Neural cell (in vitro differentiated cells): ENCODE measurements at regions not wholly inside any gene's neighbourhood (a gene's known extent, or its start where the extent isn't known, plus 50 kb on each side); places are given as distances from the start of the nearest gene placed in this dataset.

Experiments
- POLR2AphosphoS5 ChIP-seq: IDR thresholded peaks from 2 replicates; pipeline ENCODE4 v1.6.1; 2012
- REST ChIP-seq: IDR thresholded peaks from 2 replicates; pipeline ENCODE4 v1.6.1; 2012; ENCODE audit warnings: borderline replicate concordance

DNA sequence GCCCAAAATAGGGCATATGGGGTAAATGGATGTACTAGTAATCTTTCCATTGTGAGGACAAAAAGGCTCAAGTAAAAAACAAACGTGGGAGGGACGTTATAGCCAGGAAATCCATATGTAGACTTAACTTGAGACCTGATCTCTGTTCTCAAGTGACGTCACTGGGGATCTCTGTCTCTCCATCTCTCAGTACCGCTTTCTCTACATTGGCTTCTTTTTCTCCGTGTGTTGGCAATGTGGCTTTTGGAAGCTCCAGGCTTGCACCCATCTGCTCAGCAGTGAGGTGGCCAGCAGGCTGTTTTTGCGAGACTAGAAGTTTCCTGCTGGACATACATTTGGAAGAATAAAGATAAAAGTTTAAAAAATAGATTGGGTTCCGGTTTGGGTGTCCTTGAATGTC lies 66.0 kb upstream of the NRXN3 start:
- no peak for TF ChIP-seq REST
- TF ChIP-seq POLR2AphosphoS5 = no peak
